HT1080 (cell line): ENCODE measurements at regions not wholly inside any gene's neighbourhood (a gene's known extent, or its start where the extent isn't known, plus 50 kb on each side); places are given as distances from the start of the nearest gene placed in this dataset. TPM values are rescaled to one million over a fixed set of nuclear protein-coding genes. Genes with fewer than 3 reads are reported as not detected.

ENCODE experiments used
- DNase-seq: peaks from one replicate; pipeline ENCODE4 v3.0.0-alpha.2; 2015; ENCODE audit warnings: low read depth
- small RNA-seq: library from RNA; depleted of rRNA; stranded (forward); fragments of <200 nt; gene quantifications from one replicate; pipeline ENCODE3, GENCODE V24; 2014

DNA sequence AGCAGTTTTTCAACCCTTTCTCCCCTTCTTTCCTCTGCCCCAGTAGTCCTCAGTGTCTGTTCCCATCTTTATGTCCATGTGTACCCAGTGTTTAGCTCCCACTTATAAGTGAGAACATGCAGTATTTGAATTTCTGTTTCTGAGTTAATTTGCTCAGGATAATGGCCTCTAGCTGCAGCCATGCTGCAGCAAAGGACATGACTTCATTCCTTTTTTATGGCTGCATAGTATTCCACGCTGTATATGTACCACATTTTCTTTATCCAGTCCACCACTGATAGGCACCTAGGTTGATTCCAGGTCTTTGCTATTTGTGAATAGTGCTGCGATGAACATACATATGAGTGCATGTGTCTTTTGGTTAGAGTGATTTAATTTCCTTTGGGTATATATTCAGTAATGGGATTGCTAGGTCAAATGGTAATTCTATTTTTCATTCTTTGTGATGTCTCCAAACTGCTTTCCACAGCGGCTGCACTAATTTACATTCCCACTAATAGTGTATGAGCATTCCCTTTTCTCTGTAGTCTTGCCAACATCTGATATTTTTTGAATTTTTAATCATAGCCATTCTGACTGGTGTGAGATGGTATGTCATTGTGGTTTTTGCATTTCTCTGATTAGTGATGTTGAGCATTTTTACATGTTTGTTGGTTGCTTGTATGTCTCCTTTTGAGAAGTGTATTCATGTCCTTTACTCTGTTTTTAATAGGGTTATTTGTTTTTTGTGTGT is 54.6 kb upstream of the ANK2 start:
- no peak for DNase-seq

Small RNA genes in the stretch of these regions (small RNA-seq; reads per million reads assigned to genes)
- gene AC017007.1 (not detected), gene RF00019 (not detected)
